ENCODE measurements at regions not wholly inside any gene's neighbourhood (a gene's known extent, or its start where the extent isn't known, plus 50 kb on each side); places are given as distances from the start of the nearest gene placed in this dataset.

DNA sequence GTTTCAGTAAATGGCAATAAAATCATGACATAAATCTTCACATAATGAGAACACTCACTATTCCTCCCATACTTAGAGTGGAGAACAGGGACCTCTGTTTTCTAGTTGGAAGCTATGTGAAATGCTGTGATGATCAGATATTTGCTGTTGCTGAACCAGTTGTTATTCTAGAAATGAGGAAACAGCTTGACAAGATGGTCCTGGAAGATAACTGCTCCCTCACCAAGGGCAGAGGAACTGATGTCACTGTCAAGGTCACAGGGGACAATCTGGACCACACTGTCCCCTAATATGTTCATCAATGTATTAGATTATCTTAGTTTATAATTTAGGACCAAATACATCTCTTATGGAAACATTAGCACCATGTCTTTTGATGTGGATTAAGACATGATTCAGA, 1173.3 kb downstream of the PCDH17 start:
- TF ChIP-seq, protein P1, sequence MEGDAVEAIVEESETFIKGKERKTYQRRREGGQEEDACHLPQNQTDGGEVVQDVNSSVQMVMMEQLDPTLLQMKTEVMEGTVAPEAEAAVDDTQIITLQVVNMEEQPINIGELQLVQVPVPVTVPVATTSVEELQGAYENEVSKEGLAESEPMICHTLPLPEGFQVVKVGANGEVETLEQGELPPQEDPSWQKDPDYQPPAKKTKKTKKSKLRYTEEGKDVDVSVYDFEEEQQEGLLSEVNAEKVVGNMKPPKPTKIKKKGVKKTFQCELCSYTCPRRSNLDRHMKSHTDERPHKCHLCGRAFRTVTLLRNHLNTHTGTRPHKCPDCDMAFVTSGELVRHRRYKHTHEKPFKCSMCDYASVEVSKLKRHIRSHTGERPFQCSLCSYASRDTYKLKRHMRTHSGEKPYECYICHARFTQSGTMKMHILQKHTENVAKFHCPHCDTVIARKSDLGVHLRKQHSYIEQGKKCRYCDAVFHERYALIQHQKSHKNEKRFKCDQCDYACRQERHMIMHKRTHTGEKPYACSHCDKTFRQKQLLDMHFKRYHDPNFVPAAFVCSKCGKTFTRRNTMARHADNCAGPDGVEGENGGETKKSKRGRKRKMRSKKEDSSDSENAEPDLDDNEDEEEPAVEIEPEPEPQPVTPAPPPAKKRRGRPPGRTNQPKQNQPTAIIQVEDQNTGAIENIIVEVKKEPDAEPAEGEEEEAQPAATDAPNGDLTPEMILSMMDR (IDR thresholded peaks at IDR 0.05): no peak
- no peak for TF ChIP-seq POLR2A (IDR thresholded peaks at IDR 0.05; ENCODE audit: low read depth)
